HG02981 (cell line): ENCODE measurements at regions not wholly inside any gene's neighbourhood (a gene's known extent, or its start where the extent isn't known, plus 50 kb on each side); places are given as distances from the start of the nearest gene placed in this dataset.
"Not testable (repeated sequence)": the region's sequence is repeated elsewhere in the genome, so short reads cannot be mapped to it uniquely, and the experiment has no call there.

Experiments
- ATAC-seq: cut with Tn5 transposase; IDR thresholded peaks from one replicate; pipeline ENCODE4 v1.9.1; 2021; ENCODE audit warnings: mild to moderate bottlenecking, moderate library complexity; ENCODE audit not compliant: unreplicated experiment

DNA sequence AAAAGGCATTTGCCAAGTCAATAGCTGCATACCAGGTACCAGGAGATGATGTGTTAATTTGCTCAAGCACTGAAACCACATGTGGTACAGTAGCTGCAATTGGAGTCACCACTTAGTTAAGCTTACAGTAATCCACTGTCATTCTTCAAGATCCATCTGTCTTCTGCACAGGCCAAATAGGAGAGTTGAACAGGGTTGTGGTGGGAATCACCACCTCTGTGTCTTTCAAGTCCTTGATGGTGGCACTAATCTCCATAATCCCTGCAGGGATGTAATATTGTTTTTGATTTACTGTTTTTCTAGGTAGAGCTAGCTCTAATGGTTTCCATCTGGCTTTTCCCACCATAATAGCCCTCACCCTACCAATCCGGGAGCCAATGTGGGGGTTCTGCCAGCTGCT is 91.9 kb downstream of the FCRL5 start:
- ATAC-seq, result no peak

DNA sequence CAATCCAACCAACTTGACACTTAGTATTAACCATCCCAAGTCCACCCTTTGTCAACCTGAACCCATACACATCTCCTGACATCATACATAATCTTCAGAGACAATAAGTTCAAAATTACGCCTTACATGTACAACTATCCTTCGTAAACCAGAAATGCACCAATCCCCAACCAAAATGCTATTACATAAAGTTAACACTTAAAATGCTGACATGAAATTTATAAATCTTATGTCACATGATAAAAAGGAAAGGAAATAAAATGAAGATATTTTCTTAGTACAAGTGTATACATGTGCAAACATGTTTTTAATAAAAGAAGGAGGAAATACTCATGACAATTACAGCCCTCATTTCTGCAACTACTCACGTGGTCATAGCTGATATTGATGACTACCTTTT is 95.0 kb downstream of the FCRL5 start:
- no peak for ATAC-seq

DNA sequence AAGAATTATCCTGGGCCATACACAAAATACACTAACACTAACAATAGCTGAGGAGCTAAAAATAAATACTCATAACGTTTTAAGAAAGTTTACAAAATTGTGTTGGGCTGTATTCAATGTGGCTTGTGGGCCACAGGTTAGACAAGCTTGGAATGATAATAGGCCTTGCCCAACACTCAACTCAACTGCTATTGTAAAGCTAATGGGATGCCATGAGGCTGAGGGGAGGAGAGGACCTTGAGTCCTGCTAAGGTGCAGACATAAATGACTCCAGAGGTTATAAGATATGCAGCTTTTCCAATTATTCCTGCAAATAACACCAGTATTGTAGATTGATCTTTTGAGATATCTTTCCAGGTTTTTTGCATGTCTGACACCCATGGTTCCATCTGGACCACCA is 97.0 kb downstream of the FCRL5 start:
- ATAC-seq, result no peak

DNA sequence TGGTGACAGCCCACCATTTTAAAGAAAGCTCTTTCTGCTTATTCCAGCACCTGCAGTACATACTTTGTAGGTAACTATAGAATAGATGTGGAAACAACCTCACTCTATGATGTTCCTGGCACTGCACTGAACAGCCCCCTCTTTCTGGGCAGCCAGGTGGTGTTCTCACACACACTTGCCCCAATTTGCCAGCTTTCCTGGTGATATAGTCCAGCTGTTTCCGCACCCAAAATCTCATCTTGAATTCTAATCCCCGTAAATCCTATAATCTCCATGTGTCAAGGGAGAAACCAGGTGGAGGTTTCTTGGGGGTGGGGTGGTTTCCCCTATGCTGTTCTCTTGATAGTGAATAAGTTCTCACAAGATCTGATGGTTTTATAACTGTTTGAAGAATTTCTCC is 102.2 kb downstream of the FCRL5 start:
- ATAC-seq, result no peak

DNA sequence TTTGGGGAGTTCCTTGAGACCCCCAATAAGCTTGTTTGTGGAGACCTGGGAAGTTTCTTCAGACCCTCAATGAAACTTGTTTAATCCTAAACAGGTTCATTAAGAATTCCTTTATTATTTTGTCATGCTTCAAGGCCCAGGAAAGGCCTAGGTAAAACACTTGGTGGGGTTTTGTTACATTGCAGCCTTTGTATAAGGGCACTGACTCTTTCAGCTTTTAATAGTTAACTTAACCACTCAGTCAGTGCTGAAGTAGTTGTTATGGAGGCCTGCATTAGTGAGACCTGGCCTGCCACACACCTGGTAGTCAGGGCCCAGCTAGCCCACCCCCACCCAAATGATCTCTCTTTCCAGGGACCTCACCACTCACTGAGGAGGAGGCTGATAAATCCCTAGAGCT is 103.7 kb downstream of the FCRL5 start:
- ATAC-seq, result no peak

DNA sequence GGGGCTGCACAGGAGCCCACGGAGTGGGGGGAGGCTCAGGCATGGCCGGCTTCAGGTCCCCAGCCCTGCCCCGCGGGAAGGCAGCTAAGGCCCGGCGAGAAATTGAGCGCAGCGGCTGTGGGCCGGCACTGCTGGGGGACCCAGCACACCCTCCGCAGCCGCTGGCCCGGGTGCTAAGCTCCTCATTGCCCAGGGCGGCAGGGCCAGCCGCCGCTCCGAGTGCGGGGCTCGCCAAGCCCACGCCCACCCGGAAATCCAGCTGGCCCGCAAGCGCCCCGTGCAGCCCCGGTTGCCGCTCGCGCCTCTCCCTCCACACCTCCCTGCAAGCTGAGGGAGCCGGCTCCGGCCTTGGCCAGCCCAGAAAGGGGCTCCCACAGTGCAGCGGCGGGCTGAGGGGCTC is 106.0 kb downstream of the FCRL5 start:
- ATAC-seq, result not testable (repeated sequence)

DNA sequence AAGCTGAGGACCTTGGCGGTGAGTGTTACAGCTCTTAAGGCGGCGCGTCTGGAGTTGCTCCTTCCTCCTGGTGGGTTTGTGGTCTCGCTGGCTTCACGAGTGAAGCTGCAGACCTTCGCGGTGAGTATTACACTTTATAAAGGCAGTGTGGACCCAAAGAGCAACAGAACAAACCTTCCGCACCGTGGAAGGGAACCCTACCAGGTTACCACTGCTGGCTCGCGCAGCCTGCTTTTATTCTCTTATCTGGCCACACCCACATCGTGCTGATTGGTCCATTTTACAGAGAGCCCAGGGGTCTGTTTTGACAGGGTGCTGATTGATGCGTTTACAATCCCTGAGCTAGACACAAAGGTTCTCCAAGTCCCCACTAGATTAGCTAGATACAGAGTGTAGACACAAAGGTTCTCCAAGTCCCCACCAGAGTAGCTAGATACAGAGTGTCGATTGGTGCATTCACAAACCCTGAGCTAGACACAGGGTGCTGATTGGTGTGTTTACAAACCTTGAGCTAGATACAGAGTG is 106.6 kb downstream of the FCRL5 start:
- ATAC-seq, result not testable (repeated sequence)

GRCh38 chr1:157442065-157442464 is 110.2 kb downstream of the FCRL5 start:
- no peak for ATAC-seq

GRCh38 chr1:157439302-157439954 is 112.9 kb downstream of the FCRL5 start:
- no peak for ATAC-seq

DNA sequence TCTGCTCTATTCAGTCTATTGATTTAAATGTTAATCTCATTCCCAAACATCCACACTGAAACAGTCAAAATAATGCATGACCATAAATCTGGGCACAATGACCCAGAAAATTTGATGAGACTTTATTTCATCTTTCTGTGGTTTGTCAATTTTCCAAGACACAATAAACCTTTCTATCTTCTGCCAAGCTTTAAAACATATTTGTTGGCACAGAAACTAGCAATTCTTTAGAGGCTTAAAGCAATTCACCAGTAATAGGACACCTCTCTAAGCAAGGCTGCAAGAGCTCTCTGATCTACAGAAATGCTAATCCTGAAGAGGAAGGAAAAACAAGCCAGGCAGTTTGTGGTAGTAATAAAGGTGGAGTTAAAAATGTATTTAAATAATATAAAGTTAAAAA is 113.7 kb downstream of the FCRL5 start:
- no peak for ATAC-seq

DNA sequence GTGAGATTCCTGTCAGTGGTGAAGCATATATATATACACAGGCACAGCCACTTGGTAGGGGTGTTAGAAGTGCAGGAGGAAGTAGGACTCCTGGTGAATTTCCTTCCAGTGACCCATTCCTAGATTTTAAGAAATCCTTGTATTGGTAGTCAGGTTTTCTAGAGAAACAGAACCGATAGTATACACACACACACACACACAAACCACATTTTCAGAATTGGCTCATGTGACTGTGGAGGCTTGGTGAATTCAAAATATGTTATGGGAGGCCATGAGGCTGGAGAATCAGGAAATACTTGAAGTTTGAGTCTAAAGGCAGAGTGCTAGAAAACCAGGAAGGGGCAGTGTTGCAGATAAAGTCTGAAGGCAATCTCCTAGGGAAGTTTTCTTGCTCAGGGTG is 114.2 kb downstream of the FCRL5 start:
- no peak for ATAC-seq

DNA sequence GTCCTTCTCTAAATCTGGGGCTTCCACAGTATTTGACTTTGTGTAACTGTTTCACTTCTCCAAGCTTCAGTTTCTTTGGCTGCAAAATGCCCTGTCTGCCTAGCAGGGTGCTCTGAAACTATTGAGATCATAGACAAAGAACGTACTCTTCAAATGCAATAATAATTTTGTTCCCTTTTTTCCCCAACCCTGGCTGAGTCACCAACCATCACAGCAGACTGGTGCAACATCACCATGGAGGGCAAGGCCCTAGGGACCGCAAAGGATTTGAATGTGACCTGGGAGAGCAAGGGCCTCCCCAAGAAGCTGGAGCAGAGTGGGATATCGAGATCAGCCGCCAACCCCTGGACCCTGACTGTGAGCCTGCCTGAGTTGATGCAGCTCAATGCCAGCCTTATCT is 115.0 kb downstream of the FCRL5 start:
- no peak for ATAC-seq

GRCh38 chr1:157431751-157432150 is 120.6 kb downstream of the FCRL5 start:
- ATAC-seq, result no peak

- ATAC-seq, result no peak
These were observed 122.6 kb downstream of the FCRL5 start for GRCh38 chr1:157429601-157430240.

DNA sequence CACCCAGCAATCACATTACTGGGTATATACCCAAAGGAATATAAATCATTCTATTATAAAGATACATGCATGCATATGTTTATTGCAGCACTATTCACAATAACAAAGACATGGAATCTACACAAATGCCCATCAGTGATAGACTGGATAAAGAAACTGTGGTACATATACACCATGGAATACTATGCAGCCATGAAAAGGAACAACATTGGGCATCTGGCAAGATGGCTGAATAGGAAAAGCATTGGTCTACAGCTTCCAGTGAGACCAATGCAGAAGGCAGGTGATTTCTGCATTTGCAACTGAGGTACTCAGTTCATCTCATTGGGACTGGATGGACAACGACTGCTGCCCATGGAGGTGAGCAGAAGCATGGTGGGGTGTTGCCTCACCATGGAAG is 128.6 kb downstream of the FCRL5 start:
- not testable (repeated sequence) for ATAC-seq

- no peak for ATAC-seq
These were observed 132.3 kb downstream of the FCRL5 start for GRCh38 chr1:157419845-157420542.

DNA sequence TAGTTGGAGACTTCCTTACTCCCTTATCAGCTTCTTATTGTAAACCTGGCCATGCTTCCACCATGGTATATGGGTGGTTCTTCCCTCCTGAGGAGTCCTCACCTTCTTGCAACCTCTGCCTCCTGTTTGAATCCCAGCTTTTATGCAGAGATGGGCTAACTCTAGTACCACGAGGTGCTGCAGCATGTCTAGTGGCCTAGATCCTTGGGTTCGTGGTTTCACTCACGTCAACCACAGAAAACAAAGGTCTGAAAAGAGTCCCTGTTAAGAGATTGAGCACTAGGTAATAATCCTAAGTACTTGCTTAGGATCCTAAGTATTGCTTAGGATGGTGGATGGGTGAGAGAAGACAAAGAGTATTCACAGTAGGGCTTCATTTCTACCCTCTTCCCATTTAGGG is 133.7 kb downstream of the FCRL5 start:
- ATAC-seq, result no peak

DNA sequence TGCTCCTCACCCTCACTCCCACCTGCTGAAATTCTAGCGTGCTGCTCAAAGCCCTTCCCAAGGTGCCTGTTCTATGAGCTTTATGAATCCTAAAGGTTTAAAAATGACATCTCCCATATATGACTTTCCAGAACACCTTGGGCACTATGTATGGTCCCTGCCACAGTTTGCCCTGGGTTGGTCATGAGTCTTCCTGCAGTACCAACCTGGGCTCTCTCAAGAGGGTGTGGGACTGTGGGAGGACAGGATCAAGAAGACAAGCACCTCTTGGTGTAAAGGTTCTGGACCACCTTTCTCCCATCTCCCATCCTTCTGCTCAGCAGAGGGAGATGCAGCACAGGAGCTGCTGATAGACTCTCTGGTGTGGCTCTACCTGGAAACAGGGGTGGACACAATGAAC is 134.1 kb downstream of the FCRL5 start:
- ATAC-seq, result no peak

- ATAC-seq, result no peak
These were observed 136.7 kb downstream of the FCRL5 start for GRCh38 chr1:157415661-157416060.

GRCh38 chr1:157412308-157412707 is 140.0 kb downstream of the FCRL5 start:
- ATAC-seq, result no peak

DNA sequence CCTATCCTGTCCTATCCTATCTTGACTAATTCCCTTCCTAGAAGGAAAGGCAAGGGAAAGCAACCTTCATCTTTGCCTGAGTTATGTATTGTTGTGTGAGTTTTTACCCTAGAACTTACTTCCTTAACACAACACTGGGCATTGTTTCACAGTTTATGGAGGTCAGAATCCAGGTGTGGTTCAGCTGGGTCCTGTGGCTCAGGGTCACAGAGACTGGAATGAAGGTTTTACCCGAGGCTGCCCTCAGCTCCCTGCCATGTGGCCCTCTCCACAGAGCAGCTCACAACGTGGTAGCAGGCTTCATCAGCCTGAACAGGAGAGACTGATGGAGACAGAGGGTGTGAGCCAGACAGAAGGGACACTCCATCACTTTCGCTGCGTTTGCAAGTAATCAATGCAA is 140.5 kb downstream of the FCRL5 start:
- ATAC-seq, result no peak

- no peak for ATAC-seq
These were observed 141.3 kb downstream of the FCRL5 start for GRCh38 chr1:157411064-157411463.
